ENCODE measurements at regions not wholly inside any gene's neighbourhood (a gene's known extent, or its start where the extent isn't known, plus 50 kb on each side); places are given as distances from the start of the nearest gene placed in this dataset.

DNA sequence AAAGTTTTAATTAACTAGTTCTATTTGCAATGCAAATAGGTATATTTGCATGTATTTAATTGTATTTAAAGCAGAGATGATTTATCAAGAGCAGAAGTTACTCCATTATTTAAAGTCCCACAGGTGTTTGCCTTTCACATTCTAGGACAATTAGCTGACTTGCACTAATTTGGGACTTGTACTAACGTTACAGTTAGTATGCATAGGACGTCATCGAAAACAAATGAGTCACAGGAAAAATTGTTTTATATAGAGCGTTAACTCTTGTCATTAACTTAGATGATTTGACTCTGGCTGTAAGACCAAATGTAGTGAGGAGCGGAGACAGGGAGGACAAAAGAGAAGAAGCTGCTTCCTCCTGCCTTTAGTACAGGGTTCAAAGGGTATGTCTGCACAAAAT, 126.1 kb upstream of the IFNE start:
- TF ChIP-seq, protein P1, sequence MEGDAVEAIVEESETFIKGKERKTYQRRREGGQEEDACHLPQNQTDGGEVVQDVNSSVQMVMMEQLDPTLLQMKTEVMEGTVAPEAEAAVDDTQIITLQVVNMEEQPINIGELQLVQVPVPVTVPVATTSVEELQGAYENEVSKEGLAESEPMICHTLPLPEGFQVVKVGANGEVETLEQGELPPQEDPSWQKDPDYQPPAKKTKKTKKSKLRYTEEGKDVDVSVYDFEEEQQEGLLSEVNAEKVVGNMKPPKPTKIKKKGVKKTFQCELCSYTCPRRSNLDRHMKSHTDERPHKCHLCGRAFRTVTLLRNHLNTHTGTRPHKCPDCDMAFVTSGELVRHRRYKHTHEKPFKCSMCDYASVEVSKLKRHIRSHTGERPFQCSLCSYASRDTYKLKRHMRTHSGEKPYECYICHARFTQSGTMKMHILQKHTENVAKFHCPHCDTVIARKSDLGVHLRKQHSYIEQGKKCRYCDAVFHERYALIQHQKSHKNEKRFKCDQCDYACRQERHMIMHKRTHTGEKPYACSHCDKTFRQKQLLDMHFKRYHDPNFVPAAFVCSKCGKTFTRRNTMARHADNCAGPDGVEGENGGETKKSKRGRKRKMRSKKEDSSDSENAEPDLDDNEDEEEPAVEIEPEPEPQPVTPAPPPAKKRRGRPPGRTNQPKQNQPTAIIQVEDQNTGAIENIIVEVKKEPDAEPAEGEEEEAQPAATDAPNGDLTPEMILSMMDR (IDR thresholded peaks at IDR 0.05): no peak
- TF ChIP-seq POLR2A (IDR thresholded peaks at IDR 0.05): no peak

Data from adrenal gland (tissue), 5 donors.